Kidney (tissue), 13 donors: ENCODE measurements at regions not wholly inside any gene's neighbourhood (a gene's known extent, or its start where the extent isn't known, plus 50 kb on each side); places are given as distances from the start of the nearest gene placed in this dataset.

Experiments
- DNase-seq, 5 donors: peaks; one replicate each; pipeline ENCODE4 v3.0.0-alpha.2; 2013 to 2020
- FAIRE-seq: peaks from 2 replicates; lab custom pipeline; 2012; peaks lifted over from hg19 to GRCh38; lab: Jason Lieb, UNC
- H3K27ac ChIP-seq, 2 donors: one replicate each; pipeline ENCODE4 v1.7.0; 2013; ENCODE audit warnings: low read depth in 2 of 2, low read length in 2 of 2, inconsistent platforms in 1 of 2
- H3K27me3 ChIP-seq: one replicate; pipeline ENCODE4 v1.7.1; 2013; ENCODE audit warnings: low read length, inconsistent platforms; ENCODE audit not compliant: control insufficient read depth, insufficient read depth
- H3K36me3 ChIP-seq, 3 donors: one replicate each; pipeline versions ENCODE4 v1.7.0 to v1.7.1; 2013; ENCODE audit warnings: low read length in 3 of 3, control low read depth in 1 of 3, inconsistent platforms in 1 of 3; ENCODE audit not compliant: insufficient read depth in 3 of 3, control insufficient read depth in 2 of 3
- H3K4me1 ChIP-seq, 3 donors: one replicate each; pipeline versions ENCODE4 v1.7.0 to v1.7.1; 2013; ENCODE audit warnings: low read length in 3 of 3, inconsistent platforms in 1 of 3, low read depth in 1 of 3; ENCODE audit not compliant: control insufficient read depth in 2 of 3, insufficient read depth in 2 of 3
- H3K4me3 ChIP-seq, 3 donors: one replicate each; pipeline versions ENCODE4 v1.7.0 to v1.8.1; 2013; ENCODE audit warnings: low read length in 3 of 3, control low read depth in 1 of 3, inconsistent platforms in 1 of 3
- H3K9ac ChIP-seq, 3 donors: one replicate each; pipeline versions ENCODE4 v1.7.0 to v1.7.1; 2013; ENCODE audit warnings: low read length in 3 of 3, control low read depth in 1 of 3, inconsistent platforms in 1 of 3
- H3K9me3 ChIP-seq, 3 donors: one replicate each; pipeline versions ENCODE4 v1.7.0 to v1.7.1; 2013; ENCODE audit warnings: low read length in 3 of 3, control low read depth in 1 of 3, inconsistent platforms in 1 of 3; ENCODE audit not compliant: control insufficient read depth in 2 of 3, insufficient read depth in 1 of 3
- intact Hi-C: fragments of 100-400 bp; cut with DNase I; formaldehyde crosslinking; loops from one replicate; pipeline ENCODE4 v1.11.1; 2022
- TF ChIP-seq, protein P1 (sequence below): IDR thresholded peaks from 3 replicates; pipeline ENCODE4 v1.5.1; 2012; ENCODE audit warnings: mild to moderate bottlenecking, moderate library complexity, borderline replicate concordance; ENCODE audit not compliant: insufficient read depth; ENCODE audit errors: extremely low read depth
- donor health status: control.
- donor health status: control.
- donor health status: control.
- donor health status: control.
- donor health status: control.
- donor health status: DM: yes; HTN: yes; CAD: no.
- donor health status: Normal renal cell carcinoma (clear cell type).

DNA sequence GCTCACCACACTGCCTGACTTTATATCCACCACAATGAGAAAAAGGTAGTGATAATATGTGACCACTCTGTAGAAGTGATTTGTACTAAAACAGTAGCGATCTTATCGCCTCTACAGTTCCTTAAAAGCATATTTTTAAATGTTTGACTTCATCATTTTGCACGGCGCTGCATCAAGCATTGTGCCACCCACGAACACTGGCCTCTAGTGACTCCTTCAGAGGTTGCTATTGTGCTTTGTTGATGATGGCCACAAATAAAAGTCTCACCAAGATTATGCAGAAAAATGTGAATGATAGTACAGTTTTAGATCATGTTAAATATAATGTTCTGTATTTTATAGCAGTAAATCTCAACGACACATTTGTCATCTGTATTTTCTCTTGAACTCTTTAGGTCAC is 186.5 kb upstream of the NCAM2 start:
- Histone ChIP-seq H3K9ac (no peak overlapping the region), H3K36me3 (no peaks in the 10 kb centered on the region), H3K9me3 (no peaks in the 10 kb centered on the region), H3K27ac (no peak overlapping the region), H3K4me3 (no peak overlapping the region), H3K27me3 (no peaks in the 10 kb centered on the region), H3K4me1 (no peaks in the 10 kb centered on the region)
- intact Hi-C loops: no loop called here
- FAIRE-seq (no peak), DNase-seq (no peak)
- TF ChIP-seq, protein P1, sequence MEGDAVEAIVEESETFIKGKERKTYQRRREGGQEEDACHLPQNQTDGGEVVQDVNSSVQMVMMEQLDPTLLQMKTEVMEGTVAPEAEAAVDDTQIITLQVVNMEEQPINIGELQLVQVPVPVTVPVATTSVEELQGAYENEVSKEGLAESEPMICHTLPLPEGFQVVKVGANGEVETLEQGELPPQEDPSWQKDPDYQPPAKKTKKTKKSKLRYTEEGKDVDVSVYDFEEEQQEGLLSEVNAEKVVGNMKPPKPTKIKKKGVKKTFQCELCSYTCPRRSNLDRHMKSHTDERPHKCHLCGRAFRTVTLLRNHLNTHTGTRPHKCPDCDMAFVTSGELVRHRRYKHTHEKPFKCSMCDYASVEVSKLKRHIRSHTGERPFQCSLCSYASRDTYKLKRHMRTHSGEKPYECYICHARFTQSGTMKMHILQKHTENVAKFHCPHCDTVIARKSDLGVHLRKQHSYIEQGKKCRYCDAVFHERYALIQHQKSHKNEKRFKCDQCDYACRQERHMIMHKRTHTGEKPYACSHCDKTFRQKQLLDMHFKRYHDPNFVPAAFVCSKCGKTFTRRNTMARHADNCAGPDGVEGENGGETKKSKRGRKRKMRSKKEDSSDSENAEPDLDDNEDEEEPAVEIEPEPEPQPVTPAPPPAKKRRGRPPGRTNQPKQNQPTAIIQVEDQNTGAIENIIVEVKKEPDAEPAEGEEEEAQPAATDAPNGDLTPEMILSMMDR: no peak

DNA sequence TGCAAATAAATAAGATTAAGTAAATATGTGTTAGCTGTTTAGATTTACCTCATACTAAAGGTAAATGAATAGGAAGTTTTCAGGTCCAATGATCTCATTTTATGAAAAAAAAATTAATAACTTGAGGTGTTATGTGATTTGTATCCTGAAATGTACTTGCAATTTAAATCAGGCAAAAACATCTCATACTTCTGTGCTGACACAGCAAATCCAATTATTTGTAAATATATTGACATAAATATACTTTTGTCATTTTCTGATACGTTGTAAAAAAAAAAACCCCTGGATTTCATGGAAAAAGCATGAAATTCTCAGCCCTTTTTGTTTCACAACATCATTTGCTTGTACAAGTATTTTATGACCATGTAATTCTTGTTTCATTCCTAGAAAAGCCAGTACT is 184.1 kb upstream of the NCAM2 start:
- DNase-seq: no peak
- FAIRE-seq: no peak
- Histone ChIP-seq H3K4me3 (no peak overlapping the region), H3K27ac (no peak overlapping the region), H3K36me3 (no peaks in the 10 kb centered on the region), H3K9ac (no peak overlapping the region), H3K9me3 (no peaks in the 10 kb centered on the region), H3K27me3 (no peaks in the 10 kb centered on the region), H3K4me1 (no peaks in the 10 kb centered on the region)
- intact Hi-C loops: no loop called here
- TF ChIP-seq, protein P1: no peak

DNA sequence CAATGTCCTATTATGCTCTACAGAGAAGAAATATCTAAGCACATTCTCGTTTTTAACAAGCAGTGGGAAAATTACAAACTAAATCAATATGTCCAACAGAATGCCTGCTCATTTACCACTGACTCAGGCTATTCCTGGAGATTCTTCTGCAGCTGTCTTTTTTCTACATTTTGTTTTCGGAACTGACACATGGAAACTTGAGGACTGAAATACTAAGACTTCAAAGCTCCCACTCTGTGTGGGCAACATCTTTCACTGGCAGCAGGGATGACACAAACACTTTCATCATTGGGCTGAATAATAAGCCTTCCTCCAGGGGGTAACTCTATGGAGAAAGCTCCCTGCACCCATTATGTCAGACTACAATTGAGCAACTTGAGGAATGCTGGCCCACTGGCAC is 175.5 kb upstream of the NCAM2 start:
- H3K9ac ChIP-seq: no peak overlapping the region
- H3K27ac ChIP-seq: no peak overlapping the region
- H3K36me3 ChIP-seq: no peaks in the 10 kb centered on the region
- no peak overlapping the region for H3K4me3 ChIP-seq
- no peak for FAIRE-seq
- DNase-seq: peak in 3 of 5 donors; percentile 25 to 72 (median 66)
- H3K9me3 ChIP-seq: no peaks in the 10 kb centered on the region
- intact Hi-C loops: no loop called here
- H3K4me1 ChIP-seq: no peaks in the 10 kb centered on the region
- no peaks in the 10 kb centered on the region for H3K27me3 ChIP-seq
- TF ChIP-seq, protein P1: no peak

DNA sequence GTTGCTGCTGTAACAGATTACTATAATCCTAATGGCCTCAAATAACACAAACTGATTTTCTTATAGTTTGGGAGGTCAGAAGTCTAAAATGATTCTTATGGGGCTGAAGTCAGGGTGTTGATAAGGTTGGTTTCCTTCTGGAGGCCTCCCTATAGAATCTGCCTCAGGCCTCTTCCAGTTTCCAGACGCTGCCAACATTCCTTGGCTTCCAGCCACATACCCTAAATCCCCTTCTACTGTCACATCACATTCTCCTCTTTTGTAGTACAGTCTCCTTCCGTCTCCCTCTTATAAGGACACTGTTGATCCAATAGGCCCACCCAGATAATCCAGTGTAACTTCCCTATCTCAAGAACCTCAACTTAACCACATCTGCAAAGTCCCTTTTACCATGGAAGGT is 145.3 kb upstream of the NCAM2 start:
- intact Hi-C loops: no loop called here
- TF ChIP-seq, protein P1: no peak
- no peak for FAIRE-seq
- peak in 1 of 5 donors; percentile 7 for DNase-seq
- Histone ChIP-seq H3K4me1 (no peaks in the 10 kb centered on the region), H3K4me3 (no peak overlapping the region), H3K27me3 (no peaks in the 10 kb centered on the region), H3K9ac (no peak overlapping the region), H3K9me3 (no peaks in the 10 kb centered on the region), H3K36me3 (no peaks in the 10 kb centered on the region), H3K27ac (no peak overlapping the region)
